ENCODE measurements at regions not wholly inside any gene's neighbourhood (a gene's known extent, or its start where the extent isn't known, plus 50 kb on each side); places are given as distances from the start of the nearest gene placed in this dataset.

- TF ChIP-seq, protein P1, sequence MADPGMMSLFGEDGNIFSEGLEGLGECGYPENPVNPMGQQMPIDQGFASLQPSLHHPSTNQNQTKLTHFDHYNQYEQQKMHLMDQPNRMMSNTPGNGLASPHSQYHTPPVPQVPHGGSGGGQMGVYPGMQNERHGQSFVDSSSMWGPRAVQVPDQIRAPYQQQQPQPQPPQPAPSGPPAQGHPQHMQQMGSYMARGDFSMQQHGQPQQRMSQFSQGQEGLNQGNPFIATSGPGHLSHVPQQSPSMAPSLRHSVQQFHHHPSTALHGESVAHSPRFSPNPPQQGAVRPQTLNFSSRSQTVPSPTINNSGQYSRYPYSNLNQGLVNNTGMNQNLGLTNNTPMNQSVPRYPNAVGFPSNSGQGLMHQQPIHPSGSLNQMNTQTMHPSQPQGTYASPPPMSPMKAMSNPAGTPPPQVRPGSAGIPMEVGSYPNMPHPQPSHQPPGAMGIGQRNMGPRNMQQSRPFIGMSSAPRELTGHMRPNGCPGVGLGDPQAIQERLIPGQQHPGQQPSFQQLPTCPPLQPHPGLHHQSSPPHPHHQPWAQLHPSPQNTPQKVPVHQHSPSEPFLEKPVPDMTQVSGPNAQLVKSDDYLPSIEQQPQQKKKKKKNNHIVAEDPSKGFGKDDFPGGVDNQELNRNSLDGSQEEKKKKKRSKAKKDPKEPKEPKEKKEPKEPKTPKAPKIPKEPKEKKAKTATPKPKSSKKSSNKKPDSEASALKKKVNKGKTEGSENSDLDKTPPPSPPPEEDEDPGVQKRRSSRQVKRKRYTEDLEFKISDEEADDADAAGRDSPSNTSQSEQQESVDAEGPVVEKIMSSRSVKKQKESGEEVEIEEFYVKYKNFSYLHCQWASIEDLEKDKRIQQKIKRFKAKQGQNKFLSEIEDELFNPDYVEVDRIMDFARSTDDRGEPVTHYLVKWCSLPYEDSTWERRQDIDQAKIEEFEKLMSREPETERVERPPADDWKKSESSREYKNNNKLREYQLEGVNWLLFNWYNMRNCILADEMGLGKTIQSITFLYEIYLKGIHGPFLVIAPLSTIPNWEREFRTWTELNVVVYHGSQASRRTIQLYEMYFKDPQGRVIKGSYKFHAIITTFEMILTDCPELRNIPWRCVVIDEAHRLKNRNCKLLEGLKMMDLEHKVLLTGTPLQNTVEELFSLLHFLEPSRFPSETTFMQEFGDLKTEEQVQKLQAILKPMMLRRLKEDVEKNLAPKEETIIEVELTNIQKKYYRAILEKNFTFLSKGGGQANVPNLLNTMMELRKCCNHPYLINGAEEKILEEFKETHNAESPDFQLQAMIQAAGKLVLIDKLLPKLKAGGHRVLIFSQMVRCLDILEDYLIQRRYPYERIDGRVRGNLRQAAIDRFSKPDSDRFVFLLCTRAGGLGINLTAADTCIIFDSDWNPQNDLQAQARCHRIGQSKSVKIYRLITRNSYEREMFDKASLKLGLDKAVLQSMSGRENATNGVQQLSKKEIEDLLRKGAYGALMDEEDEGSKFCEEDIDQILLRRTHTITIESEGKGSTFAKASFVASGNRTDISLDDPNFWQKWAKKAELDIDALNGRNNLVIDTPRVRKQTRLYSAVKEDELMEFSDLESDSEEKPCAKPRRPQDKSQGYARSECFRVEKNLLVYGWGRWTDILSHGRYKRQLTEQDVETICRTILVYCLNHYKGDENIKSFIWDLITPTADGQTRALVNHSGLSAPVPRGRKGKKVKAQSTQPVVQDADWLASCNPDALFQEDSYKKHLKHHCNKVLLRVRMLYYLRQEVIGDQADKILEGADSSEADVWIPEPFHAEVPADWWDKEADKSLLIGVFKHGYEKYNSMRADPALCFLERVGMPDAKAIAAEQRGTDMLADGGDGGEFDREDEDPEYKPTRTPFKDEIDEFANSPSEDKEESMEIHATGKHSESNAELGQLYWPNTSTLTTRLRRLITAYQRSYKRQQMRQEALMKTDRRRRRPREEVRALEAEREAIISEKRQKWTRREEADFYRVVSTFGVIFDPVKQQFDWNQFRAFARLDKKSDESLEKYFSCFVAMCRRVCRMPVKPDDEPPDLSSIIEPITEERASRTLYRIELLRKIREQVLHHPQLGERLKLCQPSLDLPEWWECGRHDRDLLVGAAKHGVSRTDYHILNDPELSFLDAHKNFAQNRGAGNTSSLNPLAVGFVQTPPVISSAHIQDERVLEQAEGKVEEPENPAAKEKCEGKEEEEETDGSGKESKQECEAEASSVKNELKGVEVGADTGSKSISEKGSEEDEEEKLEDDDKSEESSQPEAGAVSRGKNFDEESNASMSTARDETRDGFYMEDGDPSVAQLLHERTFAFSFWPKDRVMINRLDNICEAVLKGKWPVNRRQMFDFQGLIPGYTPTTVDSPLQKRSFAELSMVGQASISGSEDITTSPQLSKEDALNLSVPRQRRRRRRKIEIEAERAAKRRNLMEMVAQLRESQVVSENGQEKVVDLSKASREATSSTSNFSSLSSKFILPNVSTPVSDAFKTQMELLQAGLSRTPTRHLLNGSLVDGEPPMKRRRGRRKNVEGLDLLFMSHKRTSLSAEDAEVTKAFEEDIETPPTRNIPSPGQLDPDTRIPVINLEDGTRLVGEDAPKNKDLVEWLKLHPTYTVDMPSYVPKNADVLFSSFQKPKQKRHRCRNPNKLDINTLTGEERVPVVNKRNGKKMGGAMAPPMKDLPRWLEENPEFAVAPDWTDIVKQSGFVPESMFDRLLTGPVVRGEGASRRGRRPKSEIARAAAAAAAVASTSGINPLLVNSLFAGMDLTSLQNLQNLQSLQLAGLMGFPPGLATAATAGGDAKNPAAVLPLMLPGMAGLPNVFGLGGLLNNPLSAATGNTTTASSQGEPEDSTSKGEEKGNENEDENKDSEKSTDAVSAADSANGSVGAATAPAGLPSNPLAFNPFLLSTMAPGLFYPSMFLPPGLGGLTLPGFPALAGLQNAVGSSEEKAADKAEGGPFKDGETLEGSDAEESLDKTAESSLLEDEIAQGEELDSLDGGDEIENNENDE (IDR thresholded peaks at IDR 0.05; ENCODE audit: insufficient replicate concordance, low read length), result no peak
- TF ChIP-seq, protein P2, sequence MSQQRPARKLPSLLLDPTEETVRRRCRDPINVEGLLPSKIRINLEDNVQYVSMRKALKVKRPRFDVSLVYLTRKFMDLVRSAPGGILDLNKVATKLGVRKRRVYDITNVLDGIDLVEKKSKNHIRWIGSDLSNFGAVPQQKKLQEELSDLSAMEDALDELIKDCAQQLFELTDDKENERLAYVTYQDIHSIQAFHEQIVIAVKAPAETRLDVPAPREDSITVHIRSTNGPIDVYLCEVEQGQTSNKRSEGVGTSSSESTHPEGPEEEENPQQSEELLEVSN (IDR thresholded peaks at IDR 0.05), result no peak
- TF ChIP-seq RNF2 (IDR thresholded peaks at IDR 0.05; ENCODE audit: borderline replicate concordance, low read depth, low read length, missing control alignments, poor library complexity, severe bottlenecking) (no peak), CHD2 (IDR thresholded peaks at IDR 0.05; ENCODE audit: low read length) (no peak), KDM5A (IDR thresholded peaks at IDR 0.05; ENCODE audit: low read length) (no peak), NRF1 (IDR thresholded peaks at IDR 0.05; ENCODE audit: low read depth, low read length) (no peak), SP4 (IDR thresholded peaks at IDR 0.05; ENCODE audit: low read length) (no peak)
- TF ChIP-seq, protein P3, sequence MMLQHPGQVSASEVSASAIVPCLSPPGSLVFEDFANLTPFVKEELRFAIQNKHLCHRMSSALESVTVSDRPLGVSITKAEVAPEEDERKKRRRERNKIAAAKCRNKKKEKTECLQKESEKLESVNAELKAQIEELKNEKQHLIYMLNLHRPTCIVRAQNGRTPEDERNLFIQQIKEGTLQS (IDR thresholded peaks at IDR 0.05; ENCODE audit: insufficient read depth, low read depth, low read length), result no peak
Measured at GRCh38 chr9:29043072-29043471, 1469.8 kb upstream of the C9orf72 start (continued).
